Panc1 (cell line): ENCODE measurements at regions not wholly inside any gene's neighbourhood (a gene's known extent, or its start where the extent isn't known, plus 50 kb on each side); places are given as distances from the start of the nearest gene placed in this dataset.

Source experiments
- CTCF ChIP-seq: fragments of 450-650 bp; IDR thresholded peaks from 2 replicates; pipeline ENCODE4 v1.5.1; 2017; ENCODE audit warnings: mild to moderate bottlenecking
- POLR2AphosphoS5 ChIP-seq: IDR thresholded peaks from 2 replicates; pipeline ENCODE4 v1.6.1; 2012; ENCODE audit warnings: mild to moderate bottlenecking, low read depth, low read length, moderate library complexity

- TF ChIP-seq CTCF (no peak), POLR2AphosphoS5 (no peak)
These were observed 292.3 kb upstream of the CADM2 start for GRCh38 chr3:84666468-84666867.
